Mucosa of stomach (tissue), 1 donor: ENCODE measurements at regions not wholly inside any gene's neighbourhood (a gene's known extent, or its start where the extent isn't known, plus 50 kb on each side); places are given as distances from the start of the nearest gene placed in this dataset.

Experiments used
- H3K27me3 ChIP-seq: one replicate; pipeline ENCODE4 v1.7.0; 2013; ENCODE audit warnings: mild to moderate bottlenecking, low read length; ENCODE audit not compliant: control insufficient read depth, insufficient read depth
- H3K36me3 ChIP-seq: one replicate; pipeline ENCODE4 v1.7.0; 2013; ENCODE audit warnings: low read length; ENCODE audit not compliant: control insufficient read depth, insufficient read depth
- H3K4me1 ChIP-seq: one replicate; pipeline ENCODE4 v1.7.0; 2013; ENCODE audit warnings: mild to moderate bottlenecking, low read length; ENCODE audit not compliant: control insufficient read depth, insufficient read depth
- H3K4me3 ChIP-seq: one replicate; pipeline ENCODE4 v1.7.0; 2013; ENCODE audit warnings: low read length
- H3K9ac ChIP-seq: one replicate; pipeline ENCODE4 v1.7.0; 2013; ENCODE audit warnings: mild to moderate bottlenecking, low read length, moderate library complexity
- H3K9me3 ChIP-seq: one replicate; pipeline ENCODE4 v1.7.0; 2013; ENCODE audit warnings: mild to moderate bottlenecking, low read length, moderate library complexity; ENCODE audit not compliant: control insufficient read depth
- donor health status: Pancreatic carcinoma.

DNA sequence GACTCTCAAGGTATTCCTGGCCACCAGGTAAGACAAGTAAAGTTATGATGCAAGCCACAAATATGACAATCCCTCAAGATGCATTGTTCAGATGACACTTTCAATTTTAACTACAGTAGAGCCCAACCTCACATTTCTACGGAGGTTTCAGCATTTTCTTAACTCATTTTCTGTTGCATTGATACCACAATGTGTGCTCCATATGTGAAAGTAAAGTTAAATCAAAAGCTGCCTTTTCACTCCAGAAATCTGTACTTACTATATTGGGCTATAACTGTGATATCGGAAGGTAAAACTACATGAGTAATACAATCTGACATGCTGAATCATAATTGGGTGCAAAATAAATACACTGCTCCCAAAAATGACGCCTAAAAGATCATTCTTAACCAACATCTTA lies 333.6 kb upstream of the MEF2C start:
- Histone ChIP-seq H3K27me3 (no peaks in the 10 kb centered on the region), H3K9ac (no peak overlapping the region), H3K9me3 (no peaks in the 10 kb centered on the region)

DNA sequence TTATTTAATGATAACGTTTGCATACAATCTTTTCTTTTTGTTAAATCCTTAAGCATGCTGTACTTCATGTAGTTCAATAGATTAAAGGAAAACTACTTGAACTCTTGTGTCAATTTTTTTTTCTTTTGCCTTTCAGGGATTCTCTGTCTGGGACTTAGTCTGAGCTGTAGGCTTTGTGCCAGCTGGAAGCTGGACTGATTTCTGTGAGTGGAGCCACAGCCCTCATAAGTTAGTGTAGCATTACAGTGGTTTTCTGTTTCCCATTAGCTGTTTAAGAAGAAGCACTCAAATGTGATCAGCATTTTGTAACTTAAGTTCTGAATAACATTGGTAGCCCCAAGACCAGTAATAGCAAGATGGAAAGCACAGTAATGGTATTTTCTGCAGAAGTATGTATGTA lies 330.6 kb upstream of the MEF2C start:
- H3K4me3 ChIP-seq = no peak overlapping the region
- no peaks in the 10 kb centered on the region for H3K27me3 ChIP-seq
- no peaks in the 10 kb centered on the region for H3K4me1 ChIP-seq
- no peaks in the 10 kb centered on the region for H3K9me3 ChIP-seq
- no peak overlapping the region for H3K9ac ChIP-seq
- H3K36me3 ChIP-seq = no peaks in the 10 kb centered on the region

More for the DNA sequence above, 333.6 kb upstream of the MEF2C start:
- Histone ChIP-seq H3K4me3 (no peak overlapping the region), H3K36me3 (no peaks in the 10 kb centered on the region), H3K4me1 (no peaks in the 10 kb centered on the region)

DNA sequence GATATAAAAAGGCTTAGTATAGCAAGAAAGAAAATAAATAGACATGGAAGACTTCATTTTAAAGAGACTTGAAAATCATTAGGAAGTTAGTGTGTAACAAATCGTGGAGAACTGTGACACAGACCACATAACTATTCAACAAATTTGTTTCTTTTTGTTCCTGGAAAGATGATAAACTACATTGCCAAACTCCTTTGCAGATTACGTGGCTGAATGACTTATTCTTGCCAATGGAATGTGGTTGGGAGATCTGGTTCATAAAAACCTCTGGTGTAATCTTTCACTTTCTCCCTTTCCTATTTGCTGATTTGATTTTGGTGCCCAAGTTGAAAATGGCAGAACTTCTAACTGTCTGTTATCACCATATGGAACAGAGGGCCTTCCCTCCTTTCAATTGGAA lies 328.9 kb upstream of the MEF2C start:
- Histone ChIP-seq H3K36me3 (no peaks in the 10 kb centered on the region), H3K9ac (no peak overlapping the region), H3K9me3 (no peaks in the 10 kb centered on the region), H3K27me3 (no peaks in the 10 kb centered on the region), H3K4me1 (no peaks in the 10 kb centered on the region), H3K4me3 (no peak overlapping the region)

DNA sequence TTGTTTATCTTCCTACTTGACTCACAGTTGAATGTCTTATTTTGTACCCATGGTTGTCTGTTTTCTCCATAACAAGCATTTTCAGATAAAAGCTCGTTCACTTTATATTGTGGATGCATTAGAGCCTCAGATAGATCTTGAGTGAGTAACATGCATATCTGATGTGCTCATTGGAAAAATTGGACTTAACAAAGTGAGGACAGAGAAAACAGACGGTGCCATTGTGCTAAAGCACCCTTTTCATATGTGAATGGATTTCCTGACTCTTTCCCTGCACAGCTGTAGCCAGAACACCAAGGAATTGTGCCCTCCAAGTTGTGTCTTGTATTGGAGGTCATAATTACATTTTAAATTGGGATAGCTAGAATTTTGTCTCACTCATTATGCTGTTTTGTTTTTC lies 325.8 kb upstream of the MEF2C start:
- H3K4me1 ChIP-seq = no peaks in the 10 kb centered on the region

DNA sequence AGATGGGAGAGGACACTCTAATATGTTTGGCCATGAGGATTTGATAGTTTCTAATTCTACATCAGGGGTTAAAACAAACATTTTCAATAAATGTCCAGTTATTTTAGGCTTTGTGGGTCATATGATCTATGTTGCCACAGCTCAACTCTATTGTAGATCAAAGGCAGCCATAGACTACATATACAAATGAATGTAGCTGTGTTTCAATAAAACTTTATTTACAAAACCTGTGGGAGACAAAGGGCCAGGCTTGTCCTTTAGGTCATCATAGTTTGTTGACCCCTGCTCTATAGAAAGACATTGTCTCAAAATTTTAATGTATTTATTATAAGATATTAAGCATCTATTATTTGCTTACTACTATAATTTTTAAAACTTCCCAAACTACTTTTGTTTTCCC lies 325.4 kb upstream of the MEF2C start:
- Histone ChIP-seq H3K4me1 (no peaks in the 10 kb centered on the region), H3K4me3 (no peak overlapping the region), H3K27me3 (no peaks in the 10 kb centered on the region), H3K9me3 (no peaks in the 10 kb centered on the region), H3K36me3 (no peaks in the 10 kb centered on the region), H3K9ac (no peak overlapping the region)

More for the DNA sequence above, 325.8 kb upstream of the MEF2C start:
- H3K9ac ChIP-seq = no peak overlapping the region
- H3K4me3 ChIP-seq = no peak overlapping the region
- H3K36me3 ChIP-seq = no peaks in the 10 kb centered on the region
- no peaks in the 10 kb centered on the region for H3K9me3 ChIP-seq
- no peaks in the 10 kb centered on the region for H3K27me3 ChIP-seq

DNA sequence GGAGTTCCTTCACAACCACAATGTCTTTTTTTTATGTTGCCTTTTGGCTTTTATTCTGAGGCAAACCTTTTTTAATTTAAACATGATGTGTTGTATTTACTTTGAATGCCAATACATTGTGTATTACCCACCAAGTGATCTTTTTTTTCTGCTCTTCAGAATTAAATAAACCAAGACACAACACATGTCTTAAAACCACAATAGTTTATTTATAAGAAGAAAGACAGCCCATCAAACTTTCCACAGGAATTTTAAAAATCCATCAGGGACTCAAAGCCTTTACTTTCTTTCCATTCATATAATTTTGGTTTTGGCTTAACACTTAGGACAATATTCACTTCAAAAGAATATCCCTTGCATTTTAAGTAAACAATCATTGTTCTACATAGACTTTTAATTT lies 321.8 kb upstream of the MEF2C start:
- no peaks in the 10 kb centered on the region for H3K27me3 ChIP-seq
- H3K9ac ChIP-seq = no peak overlapping the region
- no peaks in the 10 kb centered on the region for H3K4me1 ChIP-seq
- no peaks in the 10 kb centered on the region for H3K9me3 ChIP-seq
- H3K4me3 ChIP-seq = no peak overlapping the region
- H3K36me3 ChIP-seq = no peaks in the 10 kb centered on the region

DNA sequence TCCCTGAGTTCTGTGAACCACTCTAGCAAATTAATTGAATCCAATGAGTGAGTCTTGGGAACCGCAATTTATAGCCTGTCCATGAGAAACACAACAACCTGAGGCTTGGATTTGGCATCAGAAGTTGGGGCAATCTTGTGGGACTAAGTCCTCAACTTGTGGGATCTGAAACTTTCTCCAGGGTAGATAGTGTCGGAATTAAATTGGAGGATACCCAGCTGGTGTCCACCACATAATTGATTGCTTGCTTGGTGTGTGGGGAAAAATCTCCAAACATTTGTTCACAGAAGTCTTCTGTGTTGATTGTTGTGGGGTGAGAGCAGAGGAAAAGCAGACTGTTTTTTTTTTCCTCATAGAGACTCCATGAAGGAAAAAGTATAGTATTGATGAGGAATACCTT lies 320.6 kb upstream of the MEF2C start:
- Histone ChIP-seq H3K4me1 (no peaks in the 10 kb centered on the region), H3K9ac (no peak overlapping the region), H3K27me3 (no peaks in the 10 kb centered on the region), H3K4me3 (no peak overlapping the region), H3K9me3 (no peaks in the 10 kb centered on the region), H3K36me3 (no peaks in the 10 kb centered on the region)

DNA sequence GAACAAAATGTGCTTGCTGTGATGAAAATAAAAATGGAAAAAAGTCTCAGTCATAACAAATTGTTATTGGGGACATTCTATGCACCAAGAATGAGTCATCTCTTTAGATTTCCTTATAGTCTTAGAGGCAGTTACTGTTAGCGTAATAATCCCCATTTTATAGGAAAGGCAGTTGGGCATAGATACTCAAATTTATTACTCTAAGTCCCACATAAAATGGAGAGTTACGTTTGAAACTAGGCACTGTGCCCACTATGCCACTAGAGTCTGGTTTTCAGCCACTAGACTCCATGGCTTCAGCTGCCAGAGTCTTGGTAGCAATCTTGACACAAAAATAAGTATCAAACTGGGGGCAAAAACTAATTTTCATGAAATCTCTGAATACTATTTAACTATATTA lies 317.9 kb upstream of the MEF2C start:
- no peak overlapping the region for H3K9ac ChIP-seq
- H3K4me1 ChIP-seq = no peaks in the 10 kb centered on the region
- H3K4me3 ChIP-seq = no peak overlapping the region
- no peaks in the 10 kb centered on the region for H3K9me3 ChIP-seq
- H3K27me3 ChIP-seq = no peaks in the 10 kb centered on the region
- no peaks in the 10 kb centered on the region for H3K36me3 ChIP-seq

DNA sequence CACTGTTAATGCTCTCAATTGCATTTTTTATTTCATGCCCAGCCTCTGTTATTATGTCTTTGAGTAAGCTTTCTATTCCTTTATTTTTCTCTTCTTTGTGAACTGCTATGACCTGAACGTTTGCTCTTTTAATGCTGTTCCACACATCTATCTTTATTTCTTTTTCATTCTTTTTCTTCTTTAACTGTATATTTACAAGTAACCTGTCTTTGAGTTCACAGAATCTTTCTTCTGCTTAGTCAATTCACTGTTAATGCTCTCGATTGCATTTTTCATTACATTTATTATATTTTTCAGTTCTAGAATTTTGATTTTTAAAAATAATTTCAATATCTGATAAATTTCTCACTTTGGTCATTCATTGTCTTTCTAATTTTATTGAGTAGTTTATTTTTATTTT lies 316.3 kb upstream of the MEF2C start:
- Histone ChIP-seq H3K9ac (no peak overlapping the region), H3K4me3 (no peak overlapping the region), H3K27me3 (no peaks in the 10 kb centered on the region), H3K4me1 (no peaks in the 10 kb centered on the region), H3K36me3 (no peaks in the 10 kb centered on the region), H3K9me3 (no peaks in the 10 kb centered on the region)

DNA sequence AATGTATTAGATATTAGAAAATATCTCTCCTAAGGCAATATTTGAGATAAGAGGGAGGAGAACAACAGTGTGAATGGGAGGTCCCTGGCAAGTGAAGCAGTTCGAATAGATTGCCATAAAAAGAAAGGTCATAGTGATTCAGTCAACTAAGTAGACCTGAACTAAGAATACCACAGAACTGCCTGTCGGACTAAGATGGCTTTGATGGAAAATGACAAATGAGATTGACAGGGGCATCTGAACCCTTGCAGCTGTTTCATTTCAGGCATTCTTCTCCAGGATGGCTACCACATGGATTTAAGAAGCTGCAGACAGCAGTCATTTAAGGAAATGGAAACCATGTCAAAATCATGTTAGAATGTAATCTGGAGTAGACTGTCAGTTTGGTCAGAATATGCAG lies 308.4 kb upstream of the MEF2C start:
- H3K4me3 ChIP-seq = no peak overlapping the region

DNA sequence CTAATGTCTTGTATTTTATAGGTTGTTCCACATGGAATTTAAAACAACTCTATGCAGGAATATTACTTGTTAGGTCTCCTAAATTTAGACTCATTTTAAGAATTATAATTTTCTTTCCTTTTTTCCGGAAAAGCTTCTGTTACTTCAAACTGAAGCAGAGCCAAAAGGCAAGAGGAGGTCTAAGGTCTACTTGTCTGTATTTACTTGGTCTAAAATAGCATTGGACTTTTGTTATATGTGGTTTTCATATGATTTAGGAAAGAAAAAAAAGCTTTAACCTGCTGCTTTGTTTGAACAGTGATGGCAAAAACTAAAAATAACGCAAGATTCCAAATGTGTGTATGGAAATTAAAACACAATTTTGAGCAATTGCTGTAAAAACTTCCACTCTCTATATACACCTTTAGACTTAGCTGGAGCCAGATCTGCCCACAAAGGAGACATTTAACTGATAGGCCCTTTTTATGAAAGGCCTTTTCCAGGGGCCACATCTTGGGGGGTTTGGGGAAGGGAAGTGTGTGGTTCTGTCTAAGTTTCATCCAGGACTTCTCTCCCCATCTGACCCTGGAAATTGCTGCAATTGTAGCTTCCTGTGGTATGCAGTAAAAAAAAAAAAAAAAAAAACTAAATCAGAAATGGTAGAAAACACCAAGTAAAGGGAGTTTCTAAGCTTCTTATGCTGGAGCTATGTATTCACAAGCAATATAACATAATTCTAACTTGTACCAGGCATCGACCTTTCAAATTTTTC lies 307.7 kb upstream of the MEF2C start:
- H3K9ac ChIP-seq = no peak overlapping the region

More for the DNA sequence above, 308.4 kb upstream of the MEF2C start:
- H3K9me3 ChIP-seq = no peaks in the 10 kb centered on the region
- H3K4me1 ChIP-seq = no peaks in the 10 kb centered on the region
- no peaks in the 10 kb centered on the region for H3K36me3 ChIP-seq
- no peaks in the 10 kb centered on the region for H3K27me3 ChIP-seq
- no peak overlapping the region for H3K9ac ChIP-seq

DNA sequence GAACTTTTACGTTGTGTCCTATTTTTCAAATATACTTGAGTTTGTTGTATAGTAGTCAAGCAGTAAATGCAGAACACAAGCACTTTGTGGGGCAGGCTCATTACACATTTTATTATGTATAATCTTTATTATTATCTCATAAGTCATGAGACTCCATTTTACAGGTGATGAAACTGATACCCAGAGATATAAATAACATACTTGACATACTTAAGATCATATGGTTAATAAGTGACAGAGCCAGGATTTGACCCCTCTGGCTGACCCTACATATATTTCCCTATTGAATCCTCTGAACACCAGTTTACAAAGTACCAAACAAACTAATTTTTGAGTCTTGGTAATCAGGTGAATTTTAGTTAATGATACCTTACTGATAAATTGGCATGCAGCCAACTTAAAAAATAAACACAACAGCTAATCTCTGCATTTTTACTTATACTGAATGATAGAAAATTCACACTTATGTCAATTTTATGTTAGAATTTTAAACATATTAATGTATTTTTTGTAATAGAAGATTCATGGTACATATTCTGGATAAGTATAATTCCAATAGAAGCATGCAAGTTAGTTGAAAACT lies 305.0 kb upstream of the MEF2C start:
- H3K4me3 ChIP-seq = no peak overlapping the region
- no peaks in the 10 kb centered on the region for H3K9me3 ChIP-seq
- no peaks in the 10 kb centered on the region for H3K36me3 ChIP-seq
- H3K27me3 ChIP-seq = no peaks in the 10 kb centered on the region
- no peaks in the 10 kb centered on the region for H3K4me1 ChIP-seq
- H3K9ac ChIP-seq = no peak overlapping the region

More for the DNA sequence above, 307.7 kb upstream of the MEF2C start:
- Histone ChIP-seq H3K9me3 (no peaks in the 10 kb centered on the region), H3K36me3 (no peaks in the 10 kb centered on the region), H3K4me1 (no peaks in the 10 kb centered on the region), H3K27me3 (no peaks in the 10 kb centered on the region), H3K4me3 (no peak overlapping the region)
